ENCODE measurements at regions not wholly inside any gene's neighbourhood (a gene's known extent, or its start where the extent isn't known, plus 50 kb on each side); places are given as distances from the start of the nearest gene placed in this dataset.

- no peak for DNase-seq (ENCODE audit: low read depth)
Observed at GRCh38 chr19:31501427-31502195, 152.4 kb upstream of the TSHZ3 start.

GRCh38 chr19:31502536-31503170, 153.4 kb upstream of the TSHZ3 start:
- no peak for DNase-seq (ENCODE audit: low read depth)

DNA sequence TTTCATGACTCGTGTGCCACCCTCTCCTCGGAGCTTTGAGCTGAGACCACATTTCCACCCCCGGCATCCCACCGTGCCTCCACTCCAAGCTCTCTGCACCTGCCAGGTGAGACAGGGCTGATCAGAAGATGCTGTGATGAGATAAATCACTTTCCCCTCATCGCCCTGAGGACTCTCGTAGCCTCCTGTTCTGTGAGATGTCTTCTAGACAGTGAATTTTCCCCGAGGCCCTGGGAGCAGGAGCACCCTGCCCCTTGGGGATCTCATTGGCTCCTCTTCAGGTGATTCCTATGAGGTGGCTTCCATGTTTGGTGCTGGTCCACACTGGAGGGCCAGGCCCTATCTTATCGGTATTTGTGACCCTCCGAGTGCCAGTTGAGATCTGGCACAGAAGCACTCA, 154.0 kb upstream of the TSHZ3 start:
- no peak for DNase-seq (ENCODE audit: low read depth)

DNA sequence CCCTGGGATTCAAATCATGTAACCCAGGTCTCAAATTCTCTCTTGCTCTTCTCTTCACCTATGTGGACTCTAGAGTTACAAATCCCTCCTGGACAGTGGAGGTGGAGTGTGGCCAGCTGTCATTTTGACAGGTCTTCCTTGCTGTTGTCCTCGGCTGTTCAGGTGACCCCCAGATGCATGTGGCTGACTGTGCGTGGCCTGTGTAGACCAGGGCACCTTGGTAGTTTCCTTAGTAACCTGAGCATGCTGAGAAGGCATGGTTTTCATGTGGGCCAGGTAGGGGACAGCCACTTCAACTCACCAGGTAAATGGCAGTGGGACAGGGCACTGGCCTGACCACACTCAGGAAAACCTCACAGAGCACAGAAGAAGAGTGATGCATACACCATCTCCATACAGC, 155.0 kb upstream of the TSHZ3 start:
- no peak for DNase-seq (ENCODE audit: low read depth)

- no peak for DNase-seq (ENCODE audit: low read depth)
Observed at GRCh38 chr19:31505596-31505910, 156.3 kb upstream of the TSHZ3 start.

GRCh38 chr19:31506102-31506501, 156.9 kb upstream of the TSHZ3 start:
- no peak for DNase-seq (ENCODE audit: low read depth)

DNA sequence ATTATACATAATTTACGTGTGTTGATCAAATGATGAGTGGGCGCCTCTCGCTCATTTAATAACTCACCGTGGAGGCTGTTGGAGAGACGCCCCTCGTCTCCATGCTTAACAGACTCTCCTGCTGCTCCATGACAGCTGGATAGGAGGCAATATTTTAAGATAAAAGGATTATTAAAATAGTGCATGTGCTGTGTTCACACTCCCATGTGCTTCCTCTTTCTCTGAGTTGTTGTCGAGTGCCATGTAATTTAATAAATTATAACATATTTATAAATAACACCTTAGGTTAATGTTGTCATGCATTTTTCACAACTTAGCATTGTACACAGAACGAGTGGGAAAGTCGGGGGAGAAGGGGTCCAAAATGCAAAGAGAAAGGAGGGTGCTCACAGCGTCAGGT, 161.4 kb upstream of the TSHZ3 start:
- no peak for DNase-seq (ENCODE audit: low read depth)

GRCh38 chr19:31511098-31511497, 161.9 kb upstream of the TSHZ3 start:
- no peak for DNase-seq (ENCODE audit: low read depth)

DNA sequence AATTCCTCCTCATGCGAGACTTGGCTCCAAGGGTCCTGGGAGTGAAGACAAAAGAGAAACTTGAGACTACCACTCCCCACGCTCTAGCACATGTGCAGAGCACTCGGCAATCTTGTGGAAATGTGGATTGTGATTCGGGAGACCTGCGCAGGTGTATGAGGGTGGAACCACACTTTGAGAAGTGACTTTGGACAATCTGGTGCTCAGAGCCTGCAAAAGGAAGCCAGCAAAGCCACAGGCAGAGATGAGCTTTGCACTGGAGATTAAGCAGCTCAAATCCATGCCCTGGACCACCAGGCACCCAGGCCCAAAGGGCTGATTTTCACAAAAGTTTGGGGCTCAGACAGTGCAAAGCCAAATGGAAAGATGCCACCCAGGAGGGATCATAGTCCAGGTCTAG, 162.5 kb upstream of the TSHZ3 start:
- no peak for DNase-seq (ENCODE audit: low read depth)

- no peak for DNase-seq (ENCODE audit: low read depth)
Observed at GRCh38 chr19:31512181-31512970, 163.1 kb upstream of the TSHZ3 start.

DNA sequence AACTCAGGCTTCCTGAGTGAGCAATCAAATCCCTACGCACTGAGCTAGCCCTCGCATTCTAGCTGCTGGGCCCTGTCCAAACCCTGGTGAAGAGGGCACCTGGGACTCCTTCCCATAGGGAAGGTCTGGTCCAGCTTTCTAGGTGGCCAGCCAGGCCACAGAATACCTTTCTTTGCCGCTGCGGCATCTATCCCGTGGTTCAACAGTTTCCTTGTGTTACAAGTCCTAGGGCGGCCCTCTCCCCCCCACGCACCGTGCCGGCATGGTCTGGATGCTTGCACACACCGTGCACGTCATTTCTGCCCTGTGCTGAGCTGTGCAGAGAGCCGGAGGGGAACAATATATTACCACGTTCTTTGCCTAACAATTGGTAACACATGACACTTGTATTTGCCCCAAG, 164.6 kb upstream of the TSHZ3 start:
- no peak for DNase-seq (ENCODE audit: low read depth)

DNA sequence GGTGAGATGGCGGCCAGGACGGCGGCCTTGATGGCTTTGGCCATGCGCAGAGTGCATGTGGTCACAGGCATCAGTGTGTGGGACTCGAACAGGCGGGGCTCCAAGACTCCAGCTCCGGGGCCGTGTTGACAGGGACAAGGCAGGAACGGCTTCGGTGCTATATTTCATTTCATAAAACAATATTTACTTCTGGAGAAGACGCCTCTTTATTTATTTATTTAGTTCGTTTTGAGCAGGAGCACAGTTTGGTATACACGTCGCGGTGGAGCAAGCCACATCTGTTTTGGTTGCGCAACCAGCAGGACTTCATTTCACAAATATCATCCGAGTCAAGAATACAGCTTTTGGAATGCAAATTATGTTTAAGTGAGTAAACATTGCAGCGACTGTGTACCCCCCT, 166.7 kb upstream of the TSHZ3 start:
- DNase-seq (ENCODE audit: low read depth), result no peak

DNA sequence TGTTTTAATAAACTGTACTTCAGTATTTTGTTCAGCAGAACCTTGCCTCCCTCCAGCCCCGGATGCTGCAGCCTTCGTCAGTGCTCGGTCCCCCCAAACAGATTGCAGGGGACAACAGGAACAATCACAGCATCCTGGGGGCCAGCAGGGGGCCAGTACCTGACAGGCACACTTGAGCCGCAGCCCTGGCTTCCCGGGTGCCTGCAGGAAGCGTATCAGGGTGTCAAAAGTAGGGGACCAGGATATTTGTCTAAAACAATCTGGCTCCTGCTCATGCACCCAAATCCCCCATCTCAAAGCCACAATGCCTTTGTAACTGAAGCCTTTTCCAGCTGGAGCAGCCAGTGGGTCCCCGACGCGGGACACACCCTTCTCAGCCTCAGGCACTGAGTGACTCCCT, 167.5 kb upstream of the TSHZ3 start:
- DNase-seq (ENCODE audit: low read depth), result no peak

DNA sequence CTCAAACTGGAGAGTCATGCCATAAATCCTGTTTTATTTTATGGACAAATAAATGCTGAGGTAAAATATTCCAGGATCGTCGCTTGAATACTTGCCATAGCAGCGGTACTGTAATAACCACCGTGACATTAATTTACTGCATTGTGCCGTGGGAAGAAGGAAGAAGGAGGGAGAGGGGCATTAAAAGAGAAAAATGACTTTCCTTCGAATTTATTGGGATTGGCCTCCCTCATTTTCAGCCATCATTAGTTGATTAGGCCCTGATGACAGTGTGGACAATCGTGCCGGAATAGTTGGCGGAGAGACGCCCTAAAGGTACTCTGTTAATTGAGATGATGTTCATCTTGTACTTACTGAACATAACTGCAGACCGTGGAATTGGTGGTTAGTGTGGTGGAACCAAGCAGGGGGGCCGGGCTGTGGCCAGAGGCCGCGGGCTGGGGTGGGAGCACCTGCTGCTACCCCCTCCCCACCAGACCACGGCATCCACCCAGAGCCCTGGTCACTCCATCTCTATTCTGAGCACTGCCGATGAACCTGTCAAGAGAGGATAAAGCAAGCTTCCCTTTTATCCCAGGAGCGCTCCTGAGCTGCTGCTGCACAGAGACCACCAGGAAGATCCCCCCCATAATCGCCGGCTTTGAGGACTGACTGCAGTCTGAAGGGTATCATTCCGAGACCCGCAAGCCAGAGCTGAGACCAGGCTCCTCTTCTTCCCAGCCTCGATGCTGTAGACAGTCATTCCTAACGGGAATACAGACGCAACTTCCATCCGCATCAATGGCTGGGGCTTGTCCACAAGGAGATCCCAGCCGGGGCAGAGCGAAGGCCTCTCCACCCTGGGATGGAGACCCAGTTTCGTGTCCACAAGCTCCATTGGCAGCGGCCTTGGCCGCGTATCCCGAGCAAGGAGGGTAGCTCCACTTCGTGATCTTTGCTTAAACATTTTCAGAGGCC, 168.3 kb upstream of the TSHZ3 start:
- DNase-seq (ENCODE audit: low read depth), result no peak

- no peak for DNase-seq (ENCODE audit: low read depth)
Observed at GRCh38 chr19:31518216-31519020, 169.2 kb upstream of the TSHZ3 start.

GRCh38 chr19:31519256-31519655, 170.0 kb upstream of the TSHZ3 start:
- DNase-seq (ENCODE audit: low read depth), result no peak

- no peak for DNase-seq (ENCODE audit: low read depth)
Observed at GRCh38 chr19:31519908-31520307, 170.7 kb upstream of the TSHZ3 start.

DNA sequence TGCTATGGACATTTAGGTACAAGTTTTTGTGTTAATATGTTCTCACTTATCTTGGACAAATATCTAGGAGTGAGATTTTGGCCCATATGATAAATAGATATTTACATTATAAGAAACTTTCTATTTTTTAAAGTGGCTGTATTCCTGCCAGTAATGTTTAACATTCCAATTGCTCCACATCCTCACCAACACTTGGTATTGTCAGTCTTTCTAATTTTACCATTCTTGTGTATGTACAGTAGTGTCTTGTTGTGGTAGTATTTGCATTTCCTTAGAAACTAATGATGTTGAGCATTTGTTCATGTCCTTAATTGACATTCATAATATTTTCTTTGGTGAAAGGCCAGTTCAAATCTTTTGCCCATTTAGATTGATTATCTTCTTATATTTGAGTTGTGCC, 171.4 kb upstream of the TSHZ3 start:
- DNase-seq (ENCODE audit: low read depth), result no peak

GRCh38 chr19:31525610-31526147, 176.4 kb upstream of the TSHZ3 start:
- DNase-seq (ENCODE audit: low read depth), result no peak

DNA sequence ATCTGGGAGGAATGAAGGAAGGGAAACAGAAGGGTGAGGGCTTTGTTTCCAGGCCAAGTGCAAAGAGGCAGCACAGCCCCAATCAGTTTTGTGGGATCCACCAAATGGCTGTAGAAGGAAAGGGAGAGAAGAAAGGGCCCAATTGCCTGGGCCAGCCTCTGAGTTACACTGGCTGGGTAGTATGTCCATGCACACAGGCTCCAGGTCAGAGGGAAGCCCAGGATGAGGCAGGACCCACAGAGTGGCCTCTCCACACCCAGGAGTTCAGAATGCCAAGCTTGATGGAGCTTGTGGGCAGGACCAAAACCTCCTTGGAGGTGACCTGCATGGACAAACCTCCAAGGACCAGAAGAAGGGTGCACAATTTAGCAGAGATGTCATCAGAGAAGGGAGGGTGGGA, 178.2 kb upstream of the TSHZ3 start:
- no peak for DNase-seq (ENCODE audit: low read depth)

- no peak for DNase-seq (ENCODE audit: low read depth)
Observed at GRCh38 chr19:31528261-31528660, 179.0 kb upstream of the TSHZ3 start.

Data from stromal cell of bone marrow (primary cell).